IMR-90 (cell line): ENCODE measurements at regions not wholly inside any gene's neighbourhood (a gene's known extent, or its start where the extent isn't known, plus 50 kb on each side); places are given as distances from the start of the nearest gene placed in this dataset.

Source experiments
- ATAC-seq: fragments of 200-7000 bp; cut with Tn5 transposase; 2 replicates; pipeline ENCODE4 v1.9.1; 2020; ENCODE audit warnings: low read depth, mild to moderate bottlenecking, moderate library complexity
- BruUV-seq: library from RNA; stranded (reverse); fragments of 400-500 nt; replicated peaks from 2 replicates; lab custom pipeline; 2021; lab: Mats Ljungman, UMichigan
- CTCF ChIA-PET: fragments of 300-600 bp; formaldehyde crosslinking; extraction: SDS; loops from one replicate; lab custom pipeline; 2021; ENCODE audit warnings: antibody characterized with exemption; lab: Yijun Ruan, JAX
- POLR2A ChIA-PET: fragments of 300-600 bp; sonication (Branson Sonifier 250); formaldehyde crosslinking; loops from one replicate; lab custom pipeline; 2022; ENCODE audit warnings: antibody characterized with exemption; ENCODE audit not compliant: unreplicated experiment; lab: Charles Lee
- DNase-seq: peaks from one replicate; pipeline ENCODE4 v3.0.0; 2013
- H2AFZ ChIP-seq: replicated peaks from 2 replicates; pipeline ENCODE3; 2013; ENCODE audit warnings: low read length, mild to moderate bottlenecking; ENCODE audit not compliant: poor library complexity
- H2AK5ac ChIP-seq: 2 replicates; pipeline ENCODE4 v1.6.1; 2013; ENCODE audit warnings: low read depth, low read length, inconsistent platforms
- H2AK9ac ChIP-seq: replicated peaks from 2 replicates; pipeline ENCODE3; 2013; ENCODE audit warnings: mild to moderate bottlenecking, low read depth, low read length, moderate library complexity; ENCODE audit not compliant: poor library complexity
- H2BK120ac ChIP-seq: 2 replicates; pipeline ENCODE4 v1.6.1; 2013; ENCODE audit warnings: low read depth, low read length, inconsistent platforms
- H2BK15ac ChIP-seq: 3 replicates; pipeline ENCODE4 v1.6.1; 2013; ENCODE audit warnings: low read depth, low read length, inconsistent platforms
- H2BK20ac ChIP-seq: 2 replicates; pipeline ENCODE4 v1.6.1; 2013; ENCODE audit warnings: low read depth, mild to moderate bottlenecking, inconsistent platforms, low read length, moderate library complexity
- H2BK5ac ChIP-seq: 2 replicates; pipeline ENCODE4 v1.6.1; 2013; ENCODE audit warnings: mild to moderate bottlenecking, low read depth, low read length, inconsistent platforms; ENCODE audit not compliant: poor library complexity, severe bottlenecking
- H3K14ac ChIP-seq: replicated peaks from 2 replicates; pipeline ENCODE4 v1.6.1; 2013; ENCODE audit warnings: low read depth, low read length, inconsistent platforms
- H3K18ac ChIP-seq: 2 replicates; pipeline ENCODE4 v1.6.1; 2013; ENCODE audit warnings: low read depth, low read length, control low read depth
- H3K23ac ChIP-seq: 2 replicates; pipeline ENCODE4 v1.6.1; 2013; ENCODE audit warnings: low read depth, low read length, inconsistent platforms
- H3K27ac ChIP-seq: 2 replicates; pipeline ENCODE4 v1.5.1; 2013; ENCODE audit warnings: mild to moderate bottlenecking, control low read depth, low read length; ENCODE audit not compliant: insufficient read depth
- H3K27me3 ChIP-seq: 2 replicates; pipeline ENCODE4 v1.6.1; 2013; ENCODE audit warnings: low read length; ENCODE audit not compliant: control insufficient read depth, insufficient read depth
- H3K36me3 ChIP-seq: 2 replicates; pipeline ENCODE4 v1.6.1; 2013; ENCODE audit warnings: low read length, mixed read lengths; ENCODE audit not compliant: control insufficient read depth, insufficient read depth
- H3K4ac ChIP-seq: 2 replicates; pipeline ENCODE4 v1.6.1; 2013; ENCODE audit warnings: low read depth, low read length, inconsistent platforms
- H3K4me1 ChIP-seq: 2 replicates; pipeline ENCODE4 v1.6.1; 2013; ENCODE audit warnings: low read length, mixed read lengths; ENCODE audit not compliant: control insufficient read depth, insufficient read depth
- H3K4me2 ChIP-seq: 2 replicates; pipeline ENCODE4 v1.6.1; 2013; ENCODE audit warnings: low read depth, mild to moderate bottlenecking, control low read depth, low read length, moderate library complexity
- H3K4me3 ChIP-seq: 2 replicates; pipeline ENCODE4 v1.5.1; 2013; ENCODE audit warnings: low read depth, mild to moderate bottlenecking, control low read depth, low read length, moderate library complexity; ENCODE audit not compliant: insufficient read depth
- H3K56ac ChIP-seq: 2 replicates; pipeline ENCODE4 v1.6.1; 2013; ENCODE audit warnings: low read length, inconsistent platforms; ENCODE audit not compliant: insufficient read depth; ENCODE audit errors: extremely low read depth
- H3K79me1 ChIP-seq, 2 experiments: 2 replicates each; pipeline ENCODE4 v1.6.1; 2013; ENCODE audit warnings: low read length in 2 of 2, inconsistent platforms in 1 of 2, low read depth in 1 of 2
- H3K9ac ChIP-seq: 2 replicates; pipeline ENCODE4 v1.6.1; 2013; ENCODE audit warnings: low read depth, low read length, control low read depth
- H3K9me1 ChIP-seq: 2 replicates; pipeline ENCODE4 v1.6.1; 2013; ENCODE audit warnings: low read length, inconsistent platforms; ENCODE audit not compliant: insufficient read depth
- H3K9me3 ChIP-seq: 2 replicates; pipeline ENCODE4 v1.6.1; 2013; ENCODE audit warnings: low read length; ENCODE audit not compliant: control insufficient read depth, insufficient read depth
- H4K20me1 ChIP-seq: 2 replicates; pipeline ENCODE4 v1.6.1; 2013; ENCODE audit warnings: low read length, inconsistent platforms; ENCODE audit not compliant: insufficient read depth
- H4K5ac ChIP-seq: 2 replicates; pipeline ENCODE4 v1.6.1; 2013; ENCODE audit warnings: mild to moderate bottlenecking, low read depth, low read length, control low read depth
- H4K8ac ChIP-seq, 2 experiments: 2 replicates each; pipeline ENCODE4 v1.6.1; 2013; ENCODE audit warnings: low read depth in 2 of 2, low read length in 2 of 2, control low read depth in 1 of 2, inconsistent platforms in 1 of 2
- H4K91ac ChIP-seq: 2 replicates; pipeline ENCODE4 v1.6.1; 2013; ENCODE audit warnings: low read depth, low read length, inconsistent platforms; ENCODE audit not compliant: insufficient read depth
- BHLHE40 ChIP-seq: fragments of 150-350 bp; IDR thresholded peaks from 2 replicates; pipeline ENCODE4 v1.6.1; 2016; ENCODE audit warnings: mild to moderate bottlenecking, low read depth, low read length
- CEBPB ChIP-seq: IDR thresholded peaks from 2 replicates; pipeline ENCODE4 v1.6.1; 2012; ENCODE audit warnings: low read depth, low read length, improper control_type of control experiment
- CHD1 ChIP-seq: IDR thresholded peaks from 2 replicates; pipeline ENCODE4 v1.6.1; 2012; ENCODE audit warnings: low read depth, low read length, improper control_type of control experiment
- ELK1 ChIP-seq: fragments of 150-350 bp; IDR thresholded peaks from 2 replicates; pipeline ENCODE4 v1.6.1; 2016; ENCODE audit warnings: low read depth, mild to moderate bottlenecking, low read length, moderate library complexity, borderline replicate concordance
- FOS ChIP-seq: fragments of 150-350 bp; IDR thresholded peaks from 2 replicates; pipeline ENCODE4 v1.6.1; 2016; ENCODE audit warnings: low read depth, low read length
- MAZ ChIP-seq: IDR thresholded peaks from 2 replicates; pipeline ENCODE4 v1.6.1; 2012; ENCODE audit warnings: low read depth, mild to moderate bottlenecking, low read length, improper control_type of control experiment, moderate library complexity, borderline replicate concordance
- MXI1 ChIP-seq: IDR thresholded peaks from 2 replicates; pipeline ENCODE4 v1.6.1; 2012; ENCODE audit warnings: low read depth, mild to moderate bottlenecking, low read length, moderate library complexity, borderline replicate concordance
- NFE2L2 ChIP-seq: fragments of 150-350 bp; IDR thresholded peaks from 2 replicates; pipeline ENCODE4 v1.6.1; 2016; ENCODE audit warnings: low read depth, mild to moderate bottlenecking, low read length
- POLR2A ChIP-seq: IDR thresholded peaks from 2 replicates; pipeline ENCODE4 v1.6.1; 2012; ENCODE audit warnings: mild to moderate bottlenecking, low read depth, low read length
- RAD21 ChIP-seq: IDR thresholded peaks from 2 replicates; pipeline ENCODE4 v1.6.1; 2012; ENCODE audit warnings: low read length, improper control_type of control experiment
- RCOR1 ChIP-seq: IDR thresholded peaks from 2 replicates; pipeline ENCODE4 v1.6.1; 2012; ENCODE audit warnings: mild to moderate bottlenecking, low read length, improper control_type of control experiment; ENCODE audit not compliant: insufficient replicate concordance
- RFX5 ChIP-seq: IDR thresholded peaks from 2 replicates; pipeline ENCODE4 v1.8.0; 2012; ENCODE audit warnings: low read depth, mild to moderate bottlenecking, low read length, moderate library complexity
- SMC3 ChIP-seq: fragments of 150-350 bp; IDR thresholded peaks from 2 replicates; pipeline ENCODE4 v1.6.1; 2016; ENCODE audit warnings: low read depth, mild to moderate bottlenecking, antibody characterized with exemption, low read length, moderate library complexity
- USF2 ChIP-seq: fragments of 150-350 bp; IDR thresholded peaks from 2 replicates; pipeline ENCODE4 v1.6.1; 2017; ENCODE audit warnings: mild to moderate bottlenecking, antibody characterized with exemption, low read length, low read depth
- WGBS, 2 experiments: methylation state at CpG; one replicate each; pipeline versions ENCODE4 v1.1.5 to v1.1.7; 2013; ENCODE audit warnings: missing lambda C conversion rate in 2 of 2; ENCODE audit not compliant: insufficient read length in 1 of 2; ENCODE audit errors: extremely low coverage in 2 of 2; 5-methylcytosine and 5-hydroxymethylcytosine counted together
- dilution Hi-C: fragments of 300-500 bp; cut with HindIII; formaldehyde crosslinking; loops from one replicate; pipeline ENCODE4 v1.14.3; 2018; ENCODE audit warnings: low sequenced_read_pairs; ENCODE audit not compliant: unreplicated experiment
- in situ Hi-C: fragments of 300-500 bp; cut with MboI; formaldehyde crosslinking; loops from 3 replicates; pipeline ENCODE4 v1.14.3; 2019; ENCODE audit warnings: low sequenced_read_pairs, inconsistent platforms, mixed read lengths
- intact Hi-C: fragments of 100-400 bp; cut with micrococcal nuclease; formaldehyde crosslinking; loops from 2 replicates; pipeline ENCODE4 v1.10.0; 2022
- TF ChIP-seq, protein P1 (sequence below): conservative IDR thresholded peaks from 2 replicates; pipeline ENCODE4 v1.5.1; 2012; ENCODE audit warnings: mild to moderate bottlenecking, low read depth, low read length, improper control_type of control experiment

DNA sequence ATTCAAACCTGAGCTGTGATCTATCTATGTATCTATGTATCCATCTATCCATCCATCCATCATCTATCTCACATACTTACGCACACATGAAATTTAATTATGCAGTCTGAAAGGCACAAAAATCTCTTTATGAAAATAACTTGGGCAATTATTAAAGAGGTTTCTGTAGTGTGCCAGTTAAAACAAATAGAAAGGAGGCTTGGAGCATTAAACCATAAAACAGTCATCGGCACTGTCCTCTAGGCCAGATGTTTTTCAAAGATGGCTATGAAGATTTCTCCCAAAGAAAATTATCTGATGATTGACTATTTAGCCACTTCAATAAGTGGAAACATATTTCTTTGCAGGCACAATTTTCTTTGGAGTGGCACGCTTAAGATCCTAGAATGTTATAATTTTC is 392.5 kb upstream of the RPS23 start:
- TF ChIP-seq MAZ (no peak), USF2 (no peak), CEBPB (no peak), CHD1 (no peak), NFE2L2 (no peak), MXI1 (no peak), BHLHE40 (no peak), RFX5 (no peak), ELK1 (no peak), SMC3 (no peak), POLR2A (no peak), RCOR1 (no peak), FOS (no peak), RAD21 (no peak)
- TF ChIP-seq, protein P1, sequence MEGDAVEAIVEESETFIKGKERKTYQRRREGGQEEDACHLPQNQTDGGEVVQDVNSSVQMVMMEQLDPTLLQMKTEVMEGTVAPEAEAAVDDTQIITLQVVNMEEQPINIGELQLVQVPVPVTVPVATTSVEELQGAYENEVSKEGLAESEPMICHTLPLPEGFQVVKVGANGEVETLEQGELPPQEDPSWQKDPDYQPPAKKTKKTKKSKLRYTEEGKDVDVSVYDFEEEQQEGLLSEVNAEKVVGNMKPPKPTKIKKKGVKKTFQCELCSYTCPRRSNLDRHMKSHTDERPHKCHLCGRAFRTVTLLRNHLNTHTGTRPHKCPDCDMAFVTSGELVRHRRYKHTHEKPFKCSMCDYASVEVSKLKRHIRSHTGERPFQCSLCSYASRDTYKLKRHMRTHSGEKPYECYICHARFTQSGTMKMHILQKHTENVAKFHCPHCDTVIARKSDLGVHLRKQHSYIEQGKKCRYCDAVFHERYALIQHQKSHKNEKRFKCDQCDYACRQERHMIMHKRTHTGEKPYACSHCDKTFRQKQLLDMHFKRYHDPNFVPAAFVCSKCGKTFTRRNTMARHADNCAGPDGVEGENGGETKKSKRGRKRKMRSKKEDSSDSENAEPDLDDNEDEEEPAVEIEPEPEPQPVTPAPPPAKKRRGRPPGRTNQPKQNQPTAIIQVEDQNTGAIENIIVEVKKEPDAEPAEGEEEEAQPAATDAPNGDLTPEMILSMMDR = no peak
- H2BK5ac ChIP-seq = no peak overlapping the region
- no peak overlapping the region for H2BK15ac ChIP-seq
- no peak overlapping the region for H3K23ac ChIP-seq
- ATAC-seq = no peak
- no peak for DNase-seq
- H4K91ac ChIP-seq = no peak overlapping the region
- no CpG with 5 or more reads among the region's 3 CpGs for WGBS, 2 experiments
- H3K9me1 ChIP-seq = no peaks in the 10 kb centered on the region
- no peak overlapping the region for H3K27ac ChIP-seq
- no peak overlapping the region for H2BK120ac ChIP-seq
- H2AFZ ChIP-seq = no peak overlapping the region
- dilution Hi-C loops = no loop called here
- no peak overlapping the region for H3K9ac ChIP-seq
- H4K5ac ChIP-seq = no peak overlapping the region
- no peaks in the 10 kb centered on the region for H3K4me1 ChIP-seq
- no peak overlapping the region for H2BK20ac ChIP-seq
- CTCF ChIA-PET = no interaction called here
- no peaks in the 10 kb centered on the region for H3K9me3 ChIP-seq
- no peak overlapping the region for H2AK9ac ChIP-seq
- H4K20me1 ChIP-seq = no peaks in the 10 kb centered on the region
- H3K56ac ChIP-seq = no peak overlapping the region
- peaks cover 4% of the 10 kb centered on the region for H3K27me3 ChIP-seq
- H3K4ac ChIP-seq = no peak overlapping the region
- H3K79me1 ChIP-seq = no peaks in the 10 kb centered on the region
- H3K4me2 ChIP-seq = no peak overlapping the region
- POLR2A ChIA-PET = no interaction called here
- H3K4me3 ChIP-seq = no peak overlapping the region
- H2AK5ac ChIP-seq = no peak overlapping the region
- H4K8ac ChIP-seq = no peak overlapping the region
- intact Hi-C loops = no loop called here
- H3K18ac ChIP-seq = no peak overlapping the region
- in situ Hi-C loops = no loop called here
- no peak overlapping the region for H3K14ac ChIP-seq
- H3K36me3 ChIP-seq = no peaks in the 10 kb centered on the region
- no TSS peak for BruUV-seq
